Panc1 (cell line): ENCODE measurements at regions not wholly inside any gene's neighbourhood (a gene's known extent, or its start where the extent isn't known, plus 50 kb on each side); places are given as distances from the start of the nearest gene placed in this dataset.

ENCODE experiments used
- POLR2AphosphoS5 ChIP-seq: IDR thresholded peaks from 2 replicates; pipeline ENCODE4 v1.6.1; 2012; ENCODE audit warnings: mild to moderate bottlenecking, low read depth, low read length, moderate library complexity
- TCF7L2 ChIP-seq: IDR thresholded peaks from 2 replicates; pipeline ENCODE4 v1.6.1; 2011; ENCODE audit warnings: mild to moderate bottlenecking, low read depth, low read length, inconsistent platforms
- TF ChIP-seq, protein P1 (sequence below): fragments of 450-650 bp; IDR thresholded peaks from 2 replicates; pipeline ENCODE4 v1.5.1; 2017; ENCODE audit warnings: mild to moderate bottlenecking
- TF ChIP-seq, protein P2 (sequence below), 2 experiments: IDR thresholded peaks; 2 replicates each; pipeline ENCODE4 v1.6.1; 2011 to 2012; ENCODE audit warnings: low read depth in 2 of 2, control low read depth in 1 of 2, low read length in 1 of 2, mild to moderate bottlenecking in 1 of 2, moderate library complexity in 1 of 2; ENCODE audit not compliant: insufficient read depth in 1 of 2

- TF ChIP-seq, protein P1, sequence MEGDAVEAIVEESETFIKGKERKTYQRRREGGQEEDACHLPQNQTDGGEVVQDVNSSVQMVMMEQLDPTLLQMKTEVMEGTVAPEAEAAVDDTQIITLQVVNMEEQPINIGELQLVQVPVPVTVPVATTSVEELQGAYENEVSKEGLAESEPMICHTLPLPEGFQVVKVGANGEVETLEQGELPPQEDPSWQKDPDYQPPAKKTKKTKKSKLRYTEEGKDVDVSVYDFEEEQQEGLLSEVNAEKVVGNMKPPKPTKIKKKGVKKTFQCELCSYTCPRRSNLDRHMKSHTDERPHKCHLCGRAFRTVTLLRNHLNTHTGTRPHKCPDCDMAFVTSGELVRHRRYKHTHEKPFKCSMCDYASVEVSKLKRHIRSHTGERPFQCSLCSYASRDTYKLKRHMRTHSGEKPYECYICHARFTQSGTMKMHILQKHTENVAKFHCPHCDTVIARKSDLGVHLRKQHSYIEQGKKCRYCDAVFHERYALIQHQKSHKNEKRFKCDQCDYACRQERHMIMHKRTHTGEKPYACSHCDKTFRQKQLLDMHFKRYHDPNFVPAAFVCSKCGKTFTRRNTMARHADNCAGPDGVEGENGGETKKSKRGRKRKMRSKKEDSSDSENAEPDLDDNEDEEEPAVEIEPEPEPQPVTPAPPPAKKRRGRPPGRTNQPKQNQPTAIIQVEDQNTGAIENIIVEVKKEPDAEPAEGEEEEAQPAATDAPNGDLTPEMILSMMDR: no peak
- TF ChIP-seq POLR2AphosphoS5 (no peak), TCF7L2 (no peak)
- TF ChIP-seq, protein P2, sequence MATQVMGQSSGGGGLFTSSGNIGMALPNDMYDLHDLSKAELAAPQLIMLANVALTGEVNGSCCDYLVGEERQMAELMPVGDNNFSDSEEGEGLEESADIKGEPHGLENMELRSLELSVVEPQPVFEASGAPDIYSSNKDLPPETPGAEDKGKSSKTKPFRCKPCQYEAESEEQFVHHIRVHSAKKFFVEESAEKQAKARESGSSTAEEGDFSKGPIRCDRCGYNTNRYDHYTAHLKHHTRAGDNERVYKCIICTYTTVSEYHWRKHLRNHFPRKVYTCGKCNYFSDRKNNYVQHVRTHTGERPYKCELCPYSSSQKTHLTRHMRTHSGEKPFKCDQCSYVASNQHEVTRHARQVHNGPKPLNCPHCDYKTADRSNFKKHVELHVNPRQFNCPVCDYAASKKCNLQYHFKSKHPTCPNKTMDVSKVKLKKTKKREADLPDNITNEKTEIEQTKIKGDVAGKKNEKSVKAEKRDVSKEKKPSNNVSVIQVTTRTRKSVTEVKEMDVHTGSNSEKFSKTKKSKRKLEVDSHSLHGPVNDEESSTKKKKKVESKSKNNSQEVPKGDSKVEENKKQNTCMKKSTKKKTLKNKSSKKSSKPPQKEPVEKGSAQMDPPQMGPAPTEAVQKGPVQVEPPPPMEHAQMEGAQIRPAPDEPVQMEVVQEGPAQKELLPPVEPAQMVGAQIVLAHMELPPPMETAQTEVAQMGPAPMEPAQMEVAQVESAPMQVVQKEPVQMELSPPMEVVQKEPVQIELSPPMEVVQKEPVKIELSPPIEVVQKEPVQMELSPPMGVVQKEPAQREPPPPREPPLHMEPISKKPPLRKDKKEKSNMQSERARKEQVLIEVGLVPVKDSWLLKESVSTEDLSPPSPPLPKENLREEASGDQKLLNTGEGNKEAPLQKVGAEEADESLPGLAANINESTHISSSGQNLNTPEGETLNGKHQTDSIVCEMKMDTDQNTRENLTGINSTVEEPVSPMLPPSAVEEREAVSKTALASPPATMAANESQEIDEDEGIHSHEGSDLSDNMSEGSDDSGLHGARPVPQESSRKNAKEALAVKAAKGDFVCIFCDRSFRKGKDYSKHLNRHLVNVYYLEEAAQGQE (IDR thresholded peaks at IDR 0.05; ENCODE audit: insufficient read depth in 1 of 2, low read depth in 2 of 2, low read length in 1 of 2): no peak
Observed at GRCh38 chr1:19535214-19535613, 49.9 kb upstream of the CAPZB start.
